DND-41 (cell line): ENCODE measurements at regions not wholly inside any gene's neighbourhood (a gene's known extent, or its start where the extent isn't known, plus 50 kb on each side); places are given as distances from the start of the nearest gene placed in this dataset.

ENCODE experiments used
- EZH2 ChIP-seq: IDR thresholded peaks from 3 replicates; pipeline ENCODE4 v1.6.1; 2012; ENCODE audit warnings: borderline replicate concordance, low read depth, mild to moderate bottlenecking, moderate library complexity, low read length, inconsistent platforms; ENCODE audit not compliant: severe bottlenecking
- TF ChIP-seq, protein P1 (sequence below): IDR thresholded peaks from 2 replicates; pipeline ENCODE4 v1.5.1; 2012; ENCODE audit warnings: borderline replicate concordance, low read length, moderate library complexity, mild to moderate bottlenecking; ENCODE audit not compliant: poor library complexity, severe bottlenecking; ENCODE audit errors: extremely low read depth

DNA sequence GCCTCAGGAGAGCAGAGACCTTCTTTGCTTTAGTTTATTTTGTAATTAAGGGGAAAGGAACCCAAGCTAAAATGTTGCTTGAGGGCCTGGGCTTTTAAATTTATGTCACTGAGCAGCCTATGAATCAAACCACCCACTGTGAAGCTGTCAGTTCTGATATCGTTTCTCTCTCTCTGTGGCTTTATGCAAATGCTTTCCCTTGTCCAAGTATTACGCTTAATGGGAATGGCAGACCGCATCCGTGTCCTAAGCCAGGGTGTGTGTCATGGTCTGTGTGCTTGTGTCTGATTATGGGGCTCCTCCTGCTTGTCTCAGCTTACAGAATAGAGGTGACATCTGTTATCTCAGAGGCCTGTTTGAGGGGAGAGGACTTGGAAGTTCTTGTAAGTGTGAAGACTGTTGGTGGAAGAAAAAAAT lies 82.4 kb downstream of the EBLN2 start:
- TF ChIP-seq, protein P1, sequence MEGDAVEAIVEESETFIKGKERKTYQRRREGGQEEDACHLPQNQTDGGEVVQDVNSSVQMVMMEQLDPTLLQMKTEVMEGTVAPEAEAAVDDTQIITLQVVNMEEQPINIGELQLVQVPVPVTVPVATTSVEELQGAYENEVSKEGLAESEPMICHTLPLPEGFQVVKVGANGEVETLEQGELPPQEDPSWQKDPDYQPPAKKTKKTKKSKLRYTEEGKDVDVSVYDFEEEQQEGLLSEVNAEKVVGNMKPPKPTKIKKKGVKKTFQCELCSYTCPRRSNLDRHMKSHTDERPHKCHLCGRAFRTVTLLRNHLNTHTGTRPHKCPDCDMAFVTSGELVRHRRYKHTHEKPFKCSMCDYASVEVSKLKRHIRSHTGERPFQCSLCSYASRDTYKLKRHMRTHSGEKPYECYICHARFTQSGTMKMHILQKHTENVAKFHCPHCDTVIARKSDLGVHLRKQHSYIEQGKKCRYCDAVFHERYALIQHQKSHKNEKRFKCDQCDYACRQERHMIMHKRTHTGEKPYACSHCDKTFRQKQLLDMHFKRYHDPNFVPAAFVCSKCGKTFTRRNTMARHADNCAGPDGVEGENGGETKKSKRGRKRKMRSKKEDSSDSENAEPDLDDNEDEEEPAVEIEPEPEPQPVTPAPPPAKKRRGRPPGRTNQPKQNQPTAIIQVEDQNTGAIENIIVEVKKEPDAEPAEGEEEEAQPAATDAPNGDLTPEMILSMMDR, result no peak
- no peak for TF ChIP-seq EZH2
